ENCODE measurements at regions not wholly inside any gene's neighbourhood (a gene's known extent, or its start where the extent isn't known, plus 50 kb on each side); places are given as distances from the start of the nearest gene placed in this dataset.

GRCh38 chr4:56209767-56210166 lies 177.5 kb downstream of the AASDH start:
- Histone ChIP-seq H3K4me3 (ENCODE audit: low read length in 3 of 3) (no peak overlapping the region), H3K36me3 (ENCODE audit: control insufficient read depth in 2 of 3, insufficient read depth in 3 of 3, low read length in 3 of 3) (no peaks in the 10 kb centered on the region), H3K27ac (ENCODE audit: low read depth in 2 of 2, low read length in 2 of 2) (no peak overlapping the region), H3K4me1 (ENCODE audit: control insufficient read depth in 2 of 3, insufficient read depth in 2 of 3, low read depth in 1 of 3, low read length in 3 of 3) (no peaks in the 10 kb centered on the region), H3K9ac (ENCODE audit: low read length in 3 of 3) (no peak overlapping the region), H3K9me3 (ENCODE audit: control insufficient read depth in 2 of 3, insufficient read depth in 1 of 3, low read length in 3 of 3) (peaks cover 0 to 11% (median 3%) of the 10 kb centered on the region in 3 donors), H3K27me3 (ENCODE audit: control insufficient read depth, insufficient read depth, low read length) (no peaks in the 10 kb centered on the region)
- no peak for FAIRE-seq
- DNase-seq = no peak
- intact Hi-C loops (cut with DNase I) = no loop called here
- TF ChIP-seq CTCF (IDR thresholded peaks at IDR 0.05; ENCODE audit: borderline replicate concordance, extremely low read depth, insufficient read depth) = no peak

GRCh38 chr4:56208103-56208502 lies 179.2 kb downstream of the AASDH start:
- no peaks in the 10 kb centered on the region for H3K36me3 ChIP-seq (ENCODE audit: control insufficient read depth in 2 of 3, insufficient read depth in 3 of 3, low read length in 3 of 3)
- intact Hi-C loops (cut with DNase I) = no loop called here
- H3K4me1 ChIP-seq (ENCODE audit: control insufficient read depth in 2 of 3, insufficient read depth in 2 of 3, low read depth in 1 of 3, low read length in 3 of 3) = no peaks in the 10 kb centered on the region
- DNase-seq (no peak), FAIRE-seq (no peak)
- H3K9ac ChIP-seq (ENCODE audit: low read length in 3 of 3) = no peak overlapping the region
- no peaks in the 10 kb centered on the region for H3K27me3 ChIP-seq (ENCODE audit: control insufficient read depth, insufficient read depth, low read length)
- no peak overlapping the region for H3K27ac ChIP-seq (ENCODE audit: low read depth in 2 of 2, low read length in 2 of 2)
- no peak overlapping the region for H3K4me3 ChIP-seq (ENCODE audit: low read length in 3 of 3)
- peaks cover 0 to 11% (median 3%) of the 10 kb centered on the region in 3 donors for H3K9me3 ChIP-seq (ENCODE audit: control insufficient read depth in 2 of 3, insufficient read depth in 1 of 3, low read length in 3 of 3)
- TF ChIP-seq CTCF (IDR thresholded peaks at IDR 0.05; ENCODE audit: borderline replicate concordance, extremely low read depth, insufficient read depth) = no peak

GRCh38 chr4:56206258-56206657 lies 181.0 kb downstream of the AASDH start:
- H3K27ac ChIP-seq (ENCODE audit: low read depth in 2 of 2, low read length in 2 of 2) = no peak overlapping the region
- no peak overlapping the region for H3K9ac ChIP-seq (ENCODE audit: low read length in 3 of 3)
- intact Hi-C loops (cut with DNase I) = no loop called here
- DNase-seq (no peak), FAIRE-seq (no peak)
- no peak for TF ChIP-seq CTCF (IDR thresholded peaks at IDR 0.05; ENCODE audit: borderline replicate concordance, extremely low read depth, insufficient read depth)
- no peaks in the 10 kb centered on the region for H3K36me3 ChIP-seq (ENCODE audit: control insufficient read depth in 2 of 3, insufficient read depth in 3 of 3, low read length in 3 of 3)
- no peaks in the 10 kb centered on the region for H3K4me1 ChIP-seq (ENCODE audit: control insufficient read depth in 2 of 3, insufficient read depth in 2 of 3, low read depth in 1 of 3, low read length in 3 of 3)
- H3K4me3 ChIP-seq (ENCODE audit: low read length in 3 of 3) = no peak overlapping the region
- peaks cover 0 to 3% (median 3%) of the 10 kb centered on the region in 3 donors for H3K9me3 ChIP-seq (ENCODE audit: control insufficient read depth in 2 of 3, insufficient read depth in 1 of 3, low read length in 3 of 3)
- H3K27me3 ChIP-seq (ENCODE audit: control insufficient read depth, insufficient read depth, low read length) = no peaks in the 10 kb centered on the region

- intact Hi-C loops (cut with DNase I) = no loop called here
- H3K9me3 ChIP-seq (ENCODE audit: control insufficient read depth in 2 of 3, insufficient read depth in 1 of 3, low read length in 3 of 3) = no peaks in the 10 kb centered on the region
- no peaks in the 10 kb centered on the region for H3K27me3 ChIP-seq (ENCODE audit: control insufficient read depth, insufficient read depth, low read length)
- DNase-seq (no peak), FAIRE-seq (no peak)
- H3K27ac ChIP-seq (ENCODE audit: low read depth in 2 of 2, low read length in 2 of 2) = no peak overlapping the region
- no peak overlapping the region for H3K9ac ChIP-seq (ENCODE audit: low read length in 3 of 3)
- H3K36me3 ChIP-seq (ENCODE audit: control insufficient read depth in 2 of 3, insufficient read depth in 3 of 3, low read length in 3 of 3) = no peaks in the 10 kb centered on the region
- TF ChIP-seq CTCF (IDR thresholded peaks at IDR 0.05; ENCODE audit: borderline replicate concordance, extremely low read depth, insufficient read depth) = no peak
- no peaks in the 10 kb centered on the region for H3K4me1 ChIP-seq (ENCODE audit: control insufficient read depth in 2 of 3, insufficient read depth in 2 of 3, low read depth in 1 of 3, low read length in 3 of 3)
- H3K4me3 ChIP-seq (ENCODE audit: low read length in 3 of 3) = no peak overlapping the region
Observed at GRCh38 chr4:56200275-56200674, 187.0 kb downstream of the AASDH start.
